22Rv1 (cell line): ENCODE measurements at regions not wholly inside any gene's neighbourhood (a gene's known extent, or its start where the extent isn't known, plus 50 kb on each side); places are given as distances from the start of the nearest gene placed in this dataset.

Experiments used
- H3K27ac ChIP-seq: fragments of 450-650 bp; 2 replicates; pipeline ENCODE4 v1.5.1; 2017
- CTCF ChIP-seq: fragments of 450-650 bp; IDR thresholded peaks from 2 replicates; pipeline ENCODE4 v1.5.1; 2017; ENCODE audit warnings: mild to moderate bottlenecking
- ZFX ChIP-seq: fragments of 450-650 bp; IDR thresholded peaks from 2 replicates; pipeline ENCODE4 v1.6.1; 2017; ENCODE audit warnings: antibody characterized with exemption, borderline replicate concordance

GRCh38 chr3:35519936-35520335 lies 119.4 kb upstream of the ARPP21 start:
- no peak overlapping the region for H3K27ac ChIP-seq
- TF ChIP-seq ZFX (no peak), CTCF (no peak)

GRCh38 chr3:35521196-35521595 lies 118.1 kb upstream of the ARPP21 start:
- TF ChIP-seq CTCF, result no peak
- TF ChIP-seq ZFX, result no peak
- H3K27ac ChIP-seq, result no peak overlapping the region

GRCh38 chr3:35522450-35522849 lies 116.9 kb upstream of the ARPP21 start:
- no peak overlapping the region for H3K27ac ChIP-seq
- no peak for TF ChIP-seq CTCF
- no peak for TF ChIP-seq ZFX

- H3K27ac ChIP-seq, result no peak overlapping the region
- no peak for TF ChIP-seq ZFX
- TF ChIP-seq CTCF, result no peak
Measured at GRCh38 chr3:35523074-35523473, 116.3 kb upstream of the ARPP21 start.

- no peak for TF ChIP-seq ZFX
- TF ChIP-seq CTCF, result no peak
- no peak overlapping the region for H3K27ac ChIP-seq
Measured at GRCh38 chr3:35523838-35524237, 115.5 kb upstream of the ARPP21 start.

GRCh38 chr3:35524856-35525255 lies 114.5 kb upstream of the ARPP21 start:
- TF ChIP-seq CTCF (no peak), ZFX (no peak)
- H3K27ac ChIP-seq, result no peak overlapping the region

- TF ChIP-seq ZFX (no peak), CTCF (no peak)
- H3K27ac ChIP-seq, result no peak overlapping the region
Measured at GRCh38 chr3:35528728-35529127, 110.6 kb upstream of the ARPP21 start.
